Epithelial cell of proximal tubule (primary cell): ENCODE measurements at regions not wholly inside any gene's neighbourhood (a gene's known extent, or its start where the extent isn't known, plus 50 kb on each side); places are given as distances from the start of the nearest gene placed in this dataset.

Experiments
- DNase-seq: peaks from one replicate; pipeline ENCODE4 v3.0.0-alpha.2; 2011; ENCODE audit warnings: low read depth
- H3K4me3 ChIP-seq: 2 replicates; pipeline ENCODE4 v1.5.1; 2011; ENCODE audit warnings: low read depth, mild to moderate bottlenecking, low read length
- TF ChIP-seq, protein P1 (sequence below): conservative IDR thresholded peaks from 2 replicates; pipeline ENCODE4 v1.5.1; 2012; ENCODE audit warnings: low read depth, mild to moderate bottlenecking, low read length

DNA sequence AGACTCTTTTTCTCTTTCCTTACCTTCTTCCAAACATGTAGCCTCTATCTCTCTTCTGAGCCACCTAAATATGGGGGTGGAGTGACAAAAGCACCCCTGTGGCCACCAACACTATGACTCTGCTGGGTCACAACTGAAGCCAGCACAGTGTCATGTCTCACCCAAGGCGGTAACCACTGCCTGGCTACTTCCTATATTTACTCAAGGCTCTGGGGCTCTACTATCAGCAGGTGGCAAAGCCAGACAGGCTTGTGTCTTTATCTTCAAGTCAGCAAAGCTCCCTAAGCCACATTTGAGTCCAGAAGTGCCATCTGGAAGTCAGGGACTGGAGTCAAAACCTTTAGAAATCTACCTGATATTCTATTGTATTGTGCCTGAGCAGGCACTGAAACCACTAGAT, 1515.2 kb downstream of the PLA2G4A start:
- no peak for DNase-seq
- TF ChIP-seq, protein P1, sequence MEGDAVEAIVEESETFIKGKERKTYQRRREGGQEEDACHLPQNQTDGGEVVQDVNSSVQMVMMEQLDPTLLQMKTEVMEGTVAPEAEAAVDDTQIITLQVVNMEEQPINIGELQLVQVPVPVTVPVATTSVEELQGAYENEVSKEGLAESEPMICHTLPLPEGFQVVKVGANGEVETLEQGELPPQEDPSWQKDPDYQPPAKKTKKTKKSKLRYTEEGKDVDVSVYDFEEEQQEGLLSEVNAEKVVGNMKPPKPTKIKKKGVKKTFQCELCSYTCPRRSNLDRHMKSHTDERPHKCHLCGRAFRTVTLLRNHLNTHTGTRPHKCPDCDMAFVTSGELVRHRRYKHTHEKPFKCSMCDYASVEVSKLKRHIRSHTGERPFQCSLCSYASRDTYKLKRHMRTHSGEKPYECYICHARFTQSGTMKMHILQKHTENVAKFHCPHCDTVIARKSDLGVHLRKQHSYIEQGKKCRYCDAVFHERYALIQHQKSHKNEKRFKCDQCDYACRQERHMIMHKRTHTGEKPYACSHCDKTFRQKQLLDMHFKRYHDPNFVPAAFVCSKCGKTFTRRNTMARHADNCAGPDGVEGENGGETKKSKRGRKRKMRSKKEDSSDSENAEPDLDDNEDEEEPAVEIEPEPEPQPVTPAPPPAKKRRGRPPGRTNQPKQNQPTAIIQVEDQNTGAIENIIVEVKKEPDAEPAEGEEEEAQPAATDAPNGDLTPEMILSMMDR = no peak

DNA sequence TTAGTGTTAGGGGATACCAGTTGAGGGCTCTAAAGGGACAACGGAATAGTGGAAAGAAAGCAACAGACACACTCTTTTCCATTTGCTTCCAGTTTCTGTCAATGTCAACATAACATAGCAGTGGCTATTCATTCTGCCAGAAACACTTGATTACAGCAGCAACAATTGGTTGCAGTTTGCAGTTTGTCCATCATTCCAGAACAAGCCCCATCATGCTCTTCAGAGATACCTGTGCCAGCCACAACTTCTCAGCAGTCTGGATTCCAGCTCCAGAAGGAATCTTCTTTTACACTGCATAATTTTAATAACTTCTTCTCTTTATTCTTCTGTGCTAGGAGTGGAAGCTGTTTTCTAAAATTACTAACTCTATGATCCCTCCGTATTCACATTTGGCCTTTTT, 1521.4 kb downstream of the PLA2G4A start:
- DNase-seq = no peak
- TF ChIP-seq, protein P1 = no peak
- H3K4me3 ChIP-seq = no peak overlapping the region

More for the DNA sequence above, 1515.2 kb downstream of the PLA2G4A start:
- H3K4me3 ChIP-seq = no peak overlapping the region

DNA sequence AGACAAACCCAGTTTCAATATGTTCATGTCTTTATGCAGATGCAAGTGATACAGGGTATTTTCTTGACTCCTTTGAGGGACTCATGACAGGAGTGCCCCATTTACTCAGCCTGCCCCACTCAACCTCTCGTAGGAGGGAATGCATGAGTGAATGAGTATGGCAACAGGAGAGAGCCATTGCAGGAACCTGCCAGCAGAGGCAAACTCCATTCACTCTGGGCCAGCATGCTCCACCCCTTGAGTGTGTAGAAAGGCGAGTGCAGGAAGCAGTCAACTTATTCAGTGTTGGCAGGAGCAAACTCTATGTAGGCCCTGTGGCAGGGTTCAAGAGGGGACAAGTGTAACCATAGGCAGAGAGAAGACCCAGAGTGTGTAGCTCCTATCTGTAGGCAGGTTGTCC, 1526.3 kb downstream of the PLA2G4A start:
- DNase-seq = no peak
- TF ChIP-seq, protein P1 = no peak
- no peak overlapping the region for H3K4me3 ChIP-seq

DNA sequence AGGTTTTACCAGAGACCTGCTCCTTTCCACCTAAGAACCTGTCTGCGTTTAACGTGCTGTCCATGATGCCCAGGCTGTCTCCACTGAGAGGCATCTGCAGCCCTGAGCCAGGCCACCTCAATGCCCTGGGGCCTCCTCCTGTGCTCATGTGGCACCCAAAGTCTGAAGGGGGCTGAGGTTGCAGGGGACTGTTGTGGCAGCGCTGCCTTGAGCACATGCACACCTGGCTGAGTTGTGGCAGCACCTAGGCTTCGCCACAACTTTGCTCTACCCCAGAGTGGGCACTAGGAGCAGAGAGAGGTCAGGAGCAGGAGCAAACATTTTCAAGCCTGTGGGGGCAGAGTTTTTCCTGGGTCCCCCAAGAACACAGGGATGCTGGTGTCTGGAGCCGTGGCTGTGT, 1527.1 kb downstream of the PLA2G4A start:
- TF ChIP-seq, protein P1 = no peak
- no peak overlapping the region for H3K4me3 ChIP-seq
- DNase-seq = no peak

DNA sequence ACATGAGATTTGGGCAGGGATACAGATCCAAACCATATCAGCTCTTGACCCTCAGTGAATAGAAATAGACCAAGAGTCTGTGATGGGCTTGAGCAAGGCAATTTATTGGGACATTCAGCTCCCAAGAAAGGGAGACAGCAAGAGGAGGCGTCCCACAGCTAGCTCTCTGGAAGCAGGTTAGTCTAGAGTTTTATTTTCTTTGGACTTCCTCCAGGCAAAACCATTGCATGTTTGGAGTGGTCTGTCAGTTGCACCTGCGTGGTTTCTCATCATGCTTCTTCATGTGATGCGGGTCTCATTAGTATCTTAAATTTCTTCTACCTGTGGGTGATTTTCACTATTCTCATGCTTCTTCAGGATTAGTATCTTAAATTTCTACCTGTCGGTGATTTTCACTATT, 1530.6 kb downstream of the PLA2G4A start:
- no peak overlapping the region for H3K4me3 ChIP-seq
- TF ChIP-seq, protein P1 = no peak
- DNase-seq = no peak

DNA sequence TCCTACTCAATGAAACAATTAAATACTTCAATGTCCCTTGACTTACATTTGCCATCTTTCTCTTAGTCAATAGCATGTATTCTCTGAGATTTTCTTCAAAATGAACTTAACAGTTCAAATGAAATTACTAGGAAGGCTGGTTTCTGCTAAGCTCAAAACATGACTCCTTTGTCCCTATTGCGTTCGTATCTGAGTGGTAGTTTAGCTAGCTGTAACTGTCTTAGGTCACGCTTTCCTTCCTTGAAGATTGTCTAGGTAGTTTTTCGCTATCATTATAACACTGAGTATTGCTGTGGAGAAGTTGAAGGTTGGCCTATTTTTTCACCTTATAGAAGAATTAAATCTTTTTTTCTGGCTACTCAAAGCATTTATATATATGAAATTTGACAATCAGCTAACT, 1535.2 kb downstream of the PLA2G4A start:
- no peak overlapping the region for H3K4me3 ChIP-seq
- TF ChIP-seq, protein P1 = no peak
- no peak for DNase-seq

DNA sequence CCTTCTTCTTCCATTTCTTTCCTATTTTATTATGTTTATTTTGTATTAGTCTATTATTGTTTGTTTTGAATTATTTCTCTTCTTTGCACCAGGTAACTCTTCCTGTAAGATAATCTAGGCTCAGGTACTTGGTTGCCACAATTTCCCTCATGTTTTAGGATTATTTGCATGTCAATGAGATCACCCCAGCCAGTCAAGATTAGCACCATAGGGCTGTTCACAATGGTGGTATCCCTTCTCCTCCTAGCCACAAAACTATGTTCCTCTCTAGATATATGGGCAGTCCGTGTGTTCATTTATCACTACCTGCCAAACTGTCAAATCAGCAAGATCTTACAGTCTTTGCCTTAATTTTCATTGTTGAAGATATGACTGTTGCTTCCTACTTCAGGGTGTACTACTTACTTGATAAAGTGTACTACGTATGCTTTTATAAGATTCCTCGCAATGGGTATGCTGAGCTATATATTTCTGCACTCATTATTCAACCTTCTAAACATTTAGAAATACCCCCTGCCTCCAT, 1536.2 kb downstream of the PLA2G4A start:
- TF ChIP-seq, protein P1 = no peak
- DNase-seq = no peak

More for the DNA sequence above, 1536.2 kb downstream of the PLA2G4A start:
- no peak overlapping the region for H3K4me3 ChIP-seq
